ENCODE measurements at regions not wholly inside any gene's neighbourhood (a gene's known extent, or its start where the extent isn't known, plus 50 kb on each side); places are given as distances from the start of the nearest gene placed in this dataset.
A peak's percentile ranks its signal among the peaks of the same experiment; 100 is the strongest.
"Not testable (repeated sequence)": the region's sequence is repeated elsewhere in the genome, so short reads cannot be mapped to it uniquely, and the experiment has no call there.

DNA sequence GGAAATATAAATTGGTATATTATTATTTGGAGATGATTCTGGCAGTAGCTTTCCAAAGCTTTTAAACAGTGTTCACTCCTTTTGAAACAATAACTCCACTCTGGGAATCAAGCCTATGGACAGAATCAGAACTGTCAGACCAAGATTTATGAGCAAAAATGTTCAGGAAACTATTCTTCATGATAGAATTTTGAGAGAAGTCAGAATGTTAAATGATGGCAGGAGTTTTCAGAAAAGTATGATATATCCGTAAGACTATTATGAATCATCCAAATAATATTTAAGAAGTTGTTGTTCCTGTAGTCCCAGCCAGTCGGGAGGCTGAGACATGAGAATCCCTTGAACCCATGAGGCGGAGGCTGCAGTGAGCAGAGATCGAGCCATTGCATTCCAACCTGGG, 50.5 kb upstream of the ADGRG2 start:
- no peak for DNase-seq (ENCODE audit: low read depth)

DNA sequence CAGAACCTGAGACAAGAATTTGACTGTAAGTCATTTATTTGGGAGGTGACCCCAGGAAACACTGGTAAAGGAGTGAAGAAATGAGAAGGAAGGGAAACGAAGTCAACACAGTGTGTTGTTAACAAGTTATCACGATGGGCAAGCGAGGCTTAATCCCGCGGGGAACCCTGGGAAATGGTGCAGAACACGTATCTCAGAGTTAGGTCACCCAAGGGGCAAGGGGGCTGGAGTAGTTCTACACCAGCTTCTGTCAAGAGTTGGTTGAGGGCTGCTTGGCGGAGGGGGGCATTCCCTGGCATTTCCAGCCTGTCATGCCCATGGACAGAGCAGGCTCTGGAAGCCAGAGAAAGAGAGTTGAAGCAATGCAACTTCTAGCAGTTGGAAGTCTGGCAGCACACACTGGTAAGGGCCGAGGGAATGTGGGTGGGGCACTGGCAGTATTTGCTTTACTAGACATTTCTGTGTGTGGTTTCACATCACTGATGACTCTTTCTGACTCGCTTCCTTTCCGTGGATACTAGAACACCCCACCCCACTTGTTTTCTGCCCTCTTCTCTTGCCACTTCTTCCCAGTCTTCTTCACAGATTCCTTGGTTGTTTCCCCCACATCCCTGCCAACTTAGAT, 52.2 kb upstream of the ADGRG2 start:
- peak; percentile 45 for DNase-seq (ENCODE audit: low read depth)

DNA sequence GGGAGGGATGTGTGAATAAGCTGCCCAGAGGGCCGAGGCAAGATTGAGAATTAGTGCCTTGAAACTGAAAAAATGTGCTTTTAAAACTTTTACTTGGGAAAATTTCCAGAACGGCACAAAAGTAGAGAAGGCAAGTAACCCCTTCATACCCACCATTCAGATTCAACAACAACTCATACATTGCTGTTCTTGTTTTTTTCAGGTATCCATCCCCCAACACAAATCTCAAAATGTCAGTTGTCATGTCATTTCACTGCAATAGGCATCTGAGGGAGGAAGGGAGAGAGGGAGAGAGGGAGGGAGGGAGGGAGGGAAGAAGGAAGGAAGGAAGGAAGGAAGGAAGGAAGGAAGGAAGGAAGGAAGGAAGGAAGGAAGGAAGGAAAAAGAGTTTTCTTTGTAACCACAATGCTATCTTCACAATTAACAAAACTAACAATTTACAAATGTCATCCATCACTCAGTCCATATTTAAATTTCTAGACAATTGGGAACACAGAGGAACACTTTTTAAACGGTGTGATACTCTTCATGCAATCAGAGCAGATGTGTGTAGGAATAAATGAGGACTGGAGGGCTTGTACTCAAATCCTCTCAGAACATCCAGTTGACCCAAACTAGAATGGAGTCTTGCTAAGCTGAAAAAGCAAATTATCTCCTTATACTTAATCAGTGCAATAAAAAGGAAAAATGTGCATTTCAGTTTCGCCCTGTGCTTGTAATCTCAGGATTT, 54.8 kb upstream of the ADGRG2 start:
- DNase-seq (ENCODE audit: low read depth): no peak

DNA sequence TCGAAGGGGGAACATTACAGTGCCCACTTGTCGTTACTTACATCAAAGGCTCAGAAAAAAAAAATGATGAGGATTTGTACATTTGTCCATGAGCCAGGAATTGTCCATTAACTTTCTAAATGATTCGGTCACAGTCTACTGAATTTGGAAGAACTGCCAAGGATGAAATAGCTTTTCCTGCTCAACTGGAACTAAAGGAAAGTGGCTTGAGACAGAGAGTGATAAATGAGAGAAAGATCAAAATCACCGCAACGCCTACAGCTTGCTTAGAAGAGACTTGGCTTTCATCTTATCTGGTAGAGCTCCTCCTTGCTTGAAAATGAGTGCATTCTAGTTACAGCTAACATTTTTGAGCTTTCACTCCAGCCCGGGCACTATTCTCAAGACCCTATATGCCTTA, 55.5 kb upstream of the ADGRG2 start:
- DNase-seq (ENCODE audit: low read depth): no peak

DNA sequence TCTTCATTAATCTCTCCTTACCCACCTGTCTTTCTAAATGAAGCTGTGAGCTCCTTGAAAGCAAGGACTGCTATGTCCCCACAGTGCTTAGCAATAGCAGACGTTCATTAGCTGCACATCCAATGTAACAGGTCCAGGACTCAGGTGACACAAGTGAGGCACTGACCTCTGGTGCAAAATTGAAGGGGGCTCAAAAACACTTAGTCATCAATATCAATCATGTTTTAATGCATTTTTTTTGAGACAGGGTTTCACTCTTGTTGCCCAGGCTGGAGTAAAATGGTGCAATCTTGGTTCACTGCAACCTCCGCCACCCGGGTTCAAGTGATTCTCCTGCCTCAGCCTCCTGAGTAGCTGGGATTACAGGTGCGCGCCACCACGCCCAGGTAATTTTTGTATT, 56.1 kb upstream of the ADGRG2 start:
- no peak for DNase-seq (ENCODE audit: low read depth)

DNA sequence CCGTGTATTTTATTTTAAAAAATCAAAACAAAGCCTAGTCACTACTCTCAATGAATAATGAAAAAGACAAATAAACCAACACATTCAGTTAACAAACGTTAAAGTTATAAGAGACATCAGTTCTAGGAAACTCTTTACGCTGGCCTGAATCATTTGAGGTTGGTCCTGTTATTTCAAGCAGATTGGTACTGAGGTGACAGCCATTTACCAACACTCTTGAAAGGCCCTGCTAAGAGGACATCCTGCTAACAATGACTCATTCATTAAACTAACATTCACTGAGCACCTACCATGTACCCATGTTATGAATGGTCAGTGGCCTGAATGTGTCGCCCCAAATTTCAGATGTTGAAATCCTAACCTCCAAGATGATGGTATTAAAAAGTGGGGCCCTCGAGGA, 57.1 kb upstream of the ADGRG2 start:
- DNase-seq (ENCODE audit: low read depth): no peak

DNA sequence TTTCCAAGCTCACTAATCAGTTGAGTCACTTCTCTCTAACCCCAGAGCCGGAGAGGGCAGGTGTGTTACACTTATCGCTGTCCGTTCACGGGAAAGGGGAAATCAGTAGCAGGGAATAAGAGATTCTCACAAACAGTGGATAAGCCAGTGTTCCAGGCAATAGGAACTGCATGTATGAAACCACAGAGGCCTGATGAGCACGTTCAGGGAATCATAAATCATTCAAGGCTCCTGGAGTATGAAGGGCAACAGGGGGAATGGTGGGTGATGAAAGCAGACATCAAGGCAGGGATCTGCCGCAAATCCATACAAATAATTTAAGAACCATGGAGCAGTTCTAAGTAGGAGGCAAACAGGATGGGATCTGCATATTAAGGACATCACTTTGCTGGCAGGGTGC, 59.1 kb upstream of the ADGRG2 start:
- DNase-seq (ENCODE audit: low read depth): no peak

DNA sequence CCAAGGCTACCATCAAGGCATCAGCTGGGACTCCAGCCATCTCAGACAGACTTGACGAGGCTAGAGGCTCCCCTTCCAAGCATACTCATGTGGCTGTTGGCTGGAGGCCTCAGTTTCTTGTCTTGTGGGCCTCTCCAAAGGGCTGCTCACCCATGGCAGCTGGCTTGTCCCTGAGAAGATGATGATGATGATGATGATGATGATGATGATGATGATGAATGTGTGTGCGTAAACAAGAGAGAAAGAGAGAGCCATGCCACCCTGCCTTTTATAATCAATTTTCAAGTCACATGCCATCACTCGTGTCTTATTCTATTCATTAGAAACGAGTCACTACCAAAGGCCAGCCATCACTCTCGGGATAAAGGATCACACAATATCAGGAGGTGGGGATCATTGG, 60.5 kb upstream of the ADGRG2 start:
- DNase-seq (ENCODE audit: low read depth): no peak

DNA sequence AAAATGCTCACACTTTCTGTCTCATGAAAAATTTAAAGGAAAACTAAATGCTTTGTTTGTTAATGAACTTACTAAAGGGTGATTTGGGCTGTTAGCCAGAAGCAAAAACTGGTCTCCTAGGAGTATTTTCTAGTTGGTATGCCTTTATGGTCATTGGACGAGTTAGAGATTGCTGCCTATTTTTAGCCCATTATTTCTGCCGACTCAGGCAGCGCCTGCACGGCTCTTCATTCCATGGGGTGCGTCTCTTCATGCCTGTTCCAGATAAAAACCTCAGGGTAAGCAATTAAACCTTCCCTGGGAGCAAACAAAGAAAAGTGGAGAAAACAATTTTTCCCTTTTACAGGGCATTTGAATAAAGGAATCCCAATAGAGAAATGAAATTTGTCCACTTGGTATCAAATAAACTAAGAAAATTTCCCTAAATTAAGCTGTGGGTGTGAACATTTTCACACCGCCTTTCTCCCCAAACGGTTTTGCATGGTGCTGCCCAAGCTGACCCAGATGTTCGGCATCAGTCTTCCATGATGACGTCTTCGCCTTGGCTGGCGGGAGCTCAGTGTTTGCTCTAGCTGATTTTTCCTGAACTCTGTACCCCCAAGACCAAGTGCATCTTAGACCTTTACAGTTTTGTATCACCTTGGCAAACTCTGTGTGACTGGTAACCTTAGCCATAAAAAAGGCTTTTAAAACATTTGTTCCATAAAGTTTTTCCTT, 61.7 kb upstream of the ADGRG2 start:
- DNase-seq (ENCODE audit: low read depth): no peak

DNA sequence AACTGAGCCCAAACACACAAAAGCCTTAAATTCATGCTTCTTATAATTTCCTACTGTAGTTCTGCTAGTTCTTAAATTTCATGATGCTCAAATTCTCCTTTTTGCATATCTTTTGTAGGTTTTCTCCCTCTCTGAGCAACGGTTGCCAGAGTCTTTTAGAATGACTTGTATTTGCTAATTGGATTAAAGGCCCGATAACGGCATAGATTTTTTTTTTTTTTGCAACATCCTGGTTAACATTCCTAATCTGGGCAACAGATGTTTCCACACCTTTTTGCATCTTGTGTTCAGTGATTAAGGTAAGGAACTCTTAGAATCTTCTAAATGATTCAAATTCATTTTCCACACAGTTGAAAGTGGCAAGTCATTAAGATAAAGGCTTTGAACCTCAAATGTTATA, 66.3 kb upstream of the ADGRG2 start:
- no peak for DNase-seq (ENCODE audit: low read depth)

DNA sequence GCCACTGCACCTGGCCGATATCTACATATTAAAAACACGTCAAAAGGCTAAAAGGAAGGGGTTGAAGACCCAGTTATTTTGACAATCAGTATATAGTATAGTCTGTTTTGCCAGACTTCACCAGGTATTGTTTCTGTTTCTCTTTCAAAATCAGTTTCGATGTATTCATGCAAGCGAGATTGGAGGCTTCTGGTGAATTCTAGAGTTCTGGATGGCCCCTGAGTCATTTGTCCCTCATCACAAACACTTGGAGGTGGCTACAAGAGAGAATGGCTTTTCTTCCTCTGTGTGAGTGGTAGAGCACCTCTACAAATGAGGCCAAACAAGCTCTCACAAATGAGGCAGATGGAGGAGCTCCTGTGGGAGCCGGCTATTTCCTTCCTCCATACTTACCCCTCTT, 68.6 kb upstream of the ADGRG2 start:
- DNase-seq (ENCODE audit: low read depth): no peak

DNA sequence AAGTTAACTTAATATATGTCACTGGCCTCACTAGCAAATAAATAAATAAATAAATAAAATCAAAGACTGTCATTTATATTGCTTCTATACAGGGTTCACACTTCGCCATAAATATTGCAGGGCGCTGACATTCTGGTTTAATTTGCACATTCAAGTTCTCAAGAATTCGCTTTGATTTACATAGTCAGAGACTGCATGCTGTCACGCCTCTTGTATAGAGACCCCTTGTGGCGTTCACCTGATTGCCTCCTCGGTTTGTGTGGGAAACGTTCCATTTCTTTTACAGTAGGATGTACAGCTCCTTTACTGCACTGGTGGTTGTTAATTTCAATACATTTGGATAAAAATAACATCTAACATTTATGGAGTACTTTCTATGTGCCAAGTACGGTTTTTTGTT, 71.3 kb upstream of the ADGRG2 start:
- peak; percentile 2 for DNase-seq (ENCODE audit: low read depth)

DNA sequence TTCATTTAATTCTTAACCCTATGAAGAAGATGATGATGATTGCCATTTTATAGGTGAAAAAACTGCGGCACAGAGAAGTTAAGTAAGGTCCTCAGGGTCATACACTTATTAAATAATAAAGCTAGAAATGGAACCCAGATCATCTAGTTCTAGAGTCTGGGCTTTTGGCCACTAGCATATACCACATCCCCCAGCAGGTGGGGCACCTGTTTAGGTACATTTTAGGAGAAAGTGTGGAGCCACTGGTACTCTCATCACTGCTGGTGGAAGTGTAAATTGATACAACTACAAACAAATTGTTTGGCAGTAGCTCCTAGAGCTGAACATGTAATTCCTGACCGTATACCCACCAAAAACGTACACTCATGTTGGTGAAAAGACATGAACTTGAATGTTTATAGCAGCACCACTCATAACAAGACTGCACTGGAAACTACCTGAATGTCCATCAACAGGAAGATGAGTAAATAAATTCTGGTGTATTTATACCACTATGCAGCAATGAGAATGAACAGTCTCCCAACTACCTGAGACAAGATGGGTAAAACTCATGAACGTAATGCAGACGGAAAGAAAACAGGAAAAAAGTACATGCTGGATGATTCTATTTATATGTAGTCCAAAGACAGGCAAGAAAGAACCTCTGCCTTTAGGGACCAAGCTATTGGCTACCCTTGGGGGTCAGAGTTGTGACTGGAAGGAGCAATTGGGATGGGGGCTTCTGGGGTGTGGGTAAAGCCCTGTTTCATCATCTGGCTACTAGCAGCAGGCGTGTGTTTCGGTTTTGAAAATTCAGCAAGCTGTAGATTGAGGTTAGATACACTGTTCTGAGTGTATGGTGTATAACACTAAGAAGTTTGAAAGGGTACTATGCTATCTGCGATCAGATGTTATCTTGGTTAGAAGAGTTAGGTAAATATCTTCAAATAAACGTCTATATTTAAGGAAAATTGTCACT, 72.3 kb upstream of the ADGRG2 start:
- no peak for DNase-seq (ENCODE audit: low read depth)

DNA sequence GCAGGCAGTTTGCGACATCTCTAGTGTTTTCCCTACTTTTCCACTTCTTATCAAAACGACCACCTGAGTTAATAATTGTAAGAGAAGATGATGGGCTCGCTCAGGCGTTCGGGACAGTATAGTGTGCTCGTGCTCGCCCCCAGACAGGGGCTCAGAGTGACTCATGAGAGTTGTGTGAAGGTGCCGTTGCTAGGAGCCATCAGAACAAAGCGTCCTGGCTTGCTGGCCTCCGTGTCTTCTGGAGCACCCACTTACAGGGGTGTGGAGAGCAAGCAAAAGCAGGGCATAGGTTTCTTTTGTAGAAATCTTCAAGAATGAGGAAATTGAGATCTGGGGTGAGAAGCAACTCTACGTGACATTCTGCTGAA, 73.0 kb upstream of the ADGRG2 start:
- DNase-seq (ENCODE audit: low read depth): no peak

DNA sequence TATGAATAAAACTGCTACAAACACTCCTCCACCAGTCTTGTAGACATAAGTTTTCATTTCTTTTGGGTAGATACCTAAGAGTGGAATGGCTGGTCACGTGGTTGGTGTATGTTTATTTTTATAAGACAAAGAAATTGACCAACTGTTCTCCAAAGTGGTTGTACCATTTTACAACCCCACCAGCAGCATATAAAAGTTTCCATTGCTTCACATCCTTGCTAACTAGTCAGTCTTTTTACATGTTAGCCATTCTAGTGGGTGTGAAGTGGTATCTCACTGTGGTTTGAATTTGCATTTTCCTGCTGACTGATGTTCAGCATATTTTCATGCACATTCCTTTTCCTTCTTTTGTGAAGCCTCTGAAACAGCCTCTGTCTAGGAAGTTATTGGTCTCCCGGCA, 76.2 kb upstream of the ADGRG2 start:
- no peak for DNase-seq (ENCODE audit: low read depth)

DNA sequence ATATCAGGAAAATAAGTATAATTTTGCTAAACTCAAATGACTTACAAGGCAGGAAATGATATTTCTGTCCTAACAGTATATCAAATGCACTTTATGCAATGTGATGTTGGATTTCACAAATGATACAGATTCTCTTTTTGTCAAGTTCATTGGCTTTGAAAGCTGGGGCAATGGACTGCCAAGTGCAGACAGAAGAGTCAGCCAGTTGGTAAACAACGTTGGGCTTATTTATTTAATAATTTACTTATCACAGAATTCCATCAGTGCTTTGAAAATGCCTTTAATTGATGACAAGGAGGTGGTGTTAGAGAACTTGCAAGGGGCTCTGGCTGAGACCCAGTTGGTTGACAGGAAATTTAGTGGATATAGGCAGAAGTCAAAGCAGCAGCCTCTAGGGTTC, 79.9 kb upstream of the ADGRG2 start:
- DNase-seq (ENCODE audit: low read depth): no peak

DNA sequence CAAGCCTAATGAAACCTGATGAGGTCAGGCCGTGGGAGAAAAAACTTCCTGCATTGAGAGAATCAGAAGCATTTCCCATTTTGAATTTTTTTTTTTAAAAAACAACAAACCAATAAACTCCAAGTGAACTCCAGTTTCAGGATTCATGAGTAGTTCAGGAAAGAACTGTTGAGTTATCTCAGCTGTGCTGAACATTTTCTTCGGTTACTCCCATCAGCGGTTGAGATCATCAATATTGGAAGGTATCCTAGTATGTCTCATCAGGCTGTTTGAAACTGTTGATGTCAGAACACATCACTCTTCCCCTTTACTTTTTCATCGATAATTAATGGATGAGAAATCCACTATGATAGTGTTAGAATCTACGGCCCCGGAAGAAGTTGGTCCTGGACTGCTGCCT, 82.4 kb upstream of the ADGRG2 start:
- no peak for DNase-seq (ENCODE audit: low read depth)

DNA sequence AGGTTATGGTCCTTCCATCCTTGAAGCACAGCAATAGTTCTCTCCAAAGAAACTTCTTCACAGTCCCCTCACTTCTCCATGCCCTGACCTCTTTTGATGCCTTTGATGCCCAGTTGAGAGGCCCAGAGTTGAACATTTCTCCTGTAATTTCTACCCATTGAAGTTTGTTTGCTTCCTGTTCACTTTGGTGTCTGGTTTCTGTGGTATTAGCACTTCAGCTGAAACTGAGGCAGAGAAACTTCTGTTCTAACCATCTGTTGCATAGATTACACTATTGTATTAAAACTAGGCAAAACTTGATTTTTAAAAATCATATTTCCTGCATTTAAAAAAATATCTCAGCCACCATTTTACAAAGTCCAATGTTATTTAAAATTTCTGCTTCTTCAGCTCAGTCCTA, 89.8 kb upstream of the ADGRG2 start:
- no peak for DNase-seq (ENCODE audit: low read depth)

DNA sequence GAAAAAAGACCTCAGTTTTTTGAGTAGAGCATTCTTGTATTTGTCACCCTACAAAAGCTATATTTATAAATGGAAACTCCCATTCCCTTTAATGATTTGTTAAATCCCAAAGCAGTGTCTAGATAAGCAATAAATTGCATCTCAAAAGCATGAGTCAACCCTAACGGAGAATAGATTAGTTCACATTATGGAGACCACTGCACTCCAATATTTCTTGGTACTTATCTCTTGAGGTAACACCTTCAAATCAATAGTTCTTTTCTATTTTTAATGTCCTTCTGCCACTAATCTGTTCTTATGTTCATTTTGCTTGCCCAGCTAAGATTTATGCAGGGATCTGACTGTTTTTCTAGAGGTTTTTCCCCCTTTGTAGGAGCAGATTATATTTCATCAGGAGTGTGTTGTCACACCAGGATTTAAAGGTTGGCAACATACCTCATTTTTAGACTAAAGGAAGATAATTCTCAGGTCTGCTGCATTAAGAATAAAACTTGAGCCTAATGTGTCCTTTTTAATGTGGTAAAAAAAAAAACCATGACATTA, 91.4 kb upstream of the ADGRG2 start:
- DNase-seq (ENCODE audit: low read depth): no peak

DNA sequence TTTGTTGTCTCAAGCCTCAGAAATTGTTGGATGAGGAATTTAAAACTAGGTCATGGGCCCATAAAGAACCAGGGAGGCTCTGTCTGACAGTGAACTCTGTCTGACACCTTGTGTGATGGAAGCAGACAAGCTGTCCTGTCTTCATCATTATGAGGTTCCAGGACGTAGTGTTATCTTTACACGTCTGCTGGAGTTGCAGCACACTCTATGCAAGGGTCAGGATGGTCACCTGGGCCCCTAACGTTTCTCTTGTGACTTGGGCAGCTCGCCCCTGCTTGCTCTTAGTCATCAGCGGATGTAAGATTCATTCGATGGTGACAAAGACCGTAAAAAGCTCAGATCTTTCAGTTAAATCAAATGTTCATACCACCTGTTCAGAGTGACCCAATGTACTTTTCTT, 92.0 kb upstream of the ADGRG2 start:
- no peak for DNase-seq (ENCODE audit: low read depth)

DNA sequence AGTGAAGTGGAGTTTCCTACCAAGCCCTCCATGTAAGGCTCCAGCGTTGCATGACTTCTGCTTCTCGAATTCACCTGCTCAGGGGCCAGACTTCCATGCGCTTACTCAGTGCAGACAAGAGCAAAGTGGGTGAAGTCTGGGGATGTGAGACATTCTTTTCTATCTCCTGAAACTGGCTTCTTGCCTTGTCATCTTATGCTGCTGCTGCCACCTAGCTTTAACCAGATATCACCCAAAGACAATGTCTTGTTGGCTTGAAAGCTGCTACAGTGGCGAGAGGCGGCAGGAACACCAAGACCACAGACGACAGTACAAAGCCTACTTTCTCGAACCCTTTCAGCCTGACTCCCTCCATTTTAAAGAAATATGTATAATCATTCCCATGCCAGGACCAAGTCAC, 103.6 kb upstream of the ADGRG2 start:
- DNase-seq (ENCODE audit: low read depth): peak; percentile 2

DNA sequence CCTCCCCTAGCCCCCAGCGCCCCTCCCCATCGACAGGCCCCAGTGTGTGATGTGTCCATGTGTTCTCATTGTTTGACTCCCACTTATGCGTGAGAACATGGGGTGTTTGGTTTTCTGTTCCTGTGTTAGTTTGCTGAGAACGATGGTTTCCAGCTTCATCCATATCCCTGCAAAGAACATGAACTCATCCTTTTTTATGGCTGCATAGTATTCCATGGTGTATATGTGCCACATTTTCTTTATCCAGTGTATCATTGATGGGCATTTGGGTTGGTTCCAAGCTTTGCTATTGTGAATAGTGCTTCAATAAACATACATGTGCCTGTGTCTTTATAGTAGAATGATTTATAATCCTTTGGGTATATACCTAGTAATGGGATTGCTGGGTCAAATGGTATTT, 107.6 kb upstream of the ADGRG2 start:
- not testable (repeated sequence) for DNase-seq (ENCODE audit: low read depth)

Data from ELR (cell line).